ENCODE measurements at regions not wholly inside any gene's neighbourhood (a gene's known extent, or its start where the extent isn't known, plus 50 kb on each side); places are given as distances from the start of the nearest gene placed in this dataset.

GRCh38 chr1:199046618-199047017 lies 407.8 kb downstream of the PTPRC start:
- ATAC-seq, result no peak
- TF ChIP-seq BACH2 (CRISPR knock-in tag; IDR thresholded peaks at IDR 0.05; ENCODE audit: borderline replicate concordance) (no peak), CSDC2 (CRISPR knock-in tag; IDR thresholded peaks at IDR 0.05) (no peak), ZFP3 (CRISPR knock-in tag; IDR thresholded peaks at IDR 0.05) (no peak), PPARA (CRISPR knock-in tag; IDR thresholded peaks at IDR 0.05; ENCODE audit: borderline replicate concordance) (no peak), ISL1 (CRISPR knock-in tag; IDR thresholded peaks at IDR 0.05) (no peak), ZNF565 (CRISPR knock-in tag; conservative IDR thresholded peaks at IDR 0.05; ENCODE audit: low read depth) (no peak), ARNTL (CRISPR knock-in tag; IDR thresholded peaks at IDR 0.05; ENCODE audit: borderline replicate concordance, low read depth) (no peak), TCF4 (CRISPR knock-in tag; IDR thresholded peaks at IDR 0.05; ENCODE audit: borderline replicate concordance) (no peak), TOX (CRISPR knock-in tag; IDR thresholded peaks at IDR 0.05; ENCODE audit: borderline replicate concordance) (no peak), ZNF8 (CRISPR knock-in tag; IDR thresholded peaks at IDR 0.05) (no peak), CREB5 (CRISPR knock-in tag; IDR thresholded peaks at IDR 0.05; ENCODE audit: low read depth) (no peak), SNAI2 (CRISPR knock-in tag; IDR thresholded peaks at IDR 0.05) (no peak), OSR1 (CRISPR knock-in tag; IDR thresholded peaks at IDR 0.05) (no peak), ZNF70 (CRISPR knock-in tag; IDR thresholded peaks at IDR 0.05) (no peak), POU6F1 (CRISPR knock-in tag; IDR thresholded peaks at IDR 0.05; ENCODE audit: borderline replicate concordance, low read depth) (no peak), ZC3H10 (CRISPR knock-in tag; IDR thresholded peaks at IDR 0.05) (no peak)

- TF ChIP-seq ZNF565 (CRISPR knock-in tag; conservative IDR thresholded peaks at IDR 0.05; ENCODE audit: low read depth) (no peak), PPARA (CRISPR knock-in tag; IDR thresholded peaks at IDR 0.05; ENCODE audit: borderline replicate concordance) (no peak), ZC3H10 (CRISPR knock-in tag; IDR thresholded peaks at IDR 0.05) (no peak), ZNF8 (CRISPR knock-in tag; IDR thresholded peaks at IDR 0.05) (no peak), ISL1 (CRISPR knock-in tag; IDR thresholded peaks at IDR 0.05) (no peak), GLIS3 (CRISPR knock-in tag; IDR thresholded peaks at IDR 0.05) (no peak), OSR1 (CRISPR knock-in tag; IDR thresholded peaks at IDR 0.05) (no peak), TCF4 (CRISPR knock-in tag; IDR thresholded peaks at IDR 0.05; ENCODE audit: borderline replicate concordance) (no peak), ZFP3 (CRISPR knock-in tag; IDR thresholded peaks at IDR 0.05) (no peak), ZFP30 (CRISPR knock-in tag; IDR thresholded peaks at IDR 0.05) (no peak), TOX (CRISPR knock-in tag; IDR thresholded peaks at IDR 0.05; ENCODE audit: borderline replicate concordance) (no peak), BACH2 (CRISPR knock-in tag; IDR thresholded peaks at IDR 0.05; ENCODE audit: borderline replicate concordance) (no peak)
- ATAC-seq, result no peak
Measured at GRCh38 chr1:199054694-199055093, 415.9 kb downstream of the PTPRC start.

GRCh38 chr1:199057322-199057721 lies 418.5 kb downstream of the PTPRC start:
- TF ChIP-seq CSRNP3 (CRISPR knock-in tag; IDR thresholded peaks at IDR 0.05) (no peak), TOX (CRISPR knock-in tag; IDR thresholded peaks at IDR 0.05; ENCODE audit: borderline replicate concordance) (no peak), ARNTL (CRISPR knock-in tag; IDR thresholded peaks at IDR 0.05; ENCODE audit: borderline replicate concordance, low read depth) (no peak), ZFP30 (CRISPR knock-in tag; IDR thresholded peaks at IDR 0.05) (no peak), ZFP3 (CRISPR knock-in tag; IDR thresholded peaks at IDR 0.05) (no peak), TCF4 (CRISPR knock-in tag; IDR thresholded peaks at IDR 0.05; ENCODE audit: borderline replicate concordance) (no peak), ZC3H10 (CRISPR knock-in tag; IDR thresholded peaks at IDR 0.05) (no peak), GLIS3 (CRISPR knock-in tag; IDR thresholded peaks at IDR 0.05) (no peak), ZNF565 (CRISPR knock-in tag; conservative IDR thresholded peaks at IDR 0.05; ENCODE audit: low read depth) (no peak), RARB (CRISPR knock-in tag; IDR thresholded peaks at IDR 0.05) (no peak), POU6F1 (CRISPR knock-in tag; IDR thresholded peaks at IDR 0.05; ENCODE audit: borderline replicate concordance, low read depth) (no peak), PATZ1 (CRISPR knock-in tag; IDR thresholded peaks at IDR 0.05; ENCODE audit: borderline replicate concordance) (no peak), TSHZ2 (CRISPR knock-in tag; IDR thresholded peaks at IDR 0.05) (no peak), ZNF70 (CRISPR knock-in tag; IDR thresholded peaks at IDR 0.05) (no peak)
- no peak for ATAC-seq
